ENCODE measurements at regions not wholly inside any gene's neighbourhood (a gene's known extent, or its start where the extent isn't known, plus 50 kb on each side); places are given as distances from the start of the nearest gene placed in this dataset.
"Not testable (repeated sequence)": the region's sequence is repeated elsewhere in the genome, so short reads cannot be mapped to it uniquely, and the experiment has no call there.

DNA sequence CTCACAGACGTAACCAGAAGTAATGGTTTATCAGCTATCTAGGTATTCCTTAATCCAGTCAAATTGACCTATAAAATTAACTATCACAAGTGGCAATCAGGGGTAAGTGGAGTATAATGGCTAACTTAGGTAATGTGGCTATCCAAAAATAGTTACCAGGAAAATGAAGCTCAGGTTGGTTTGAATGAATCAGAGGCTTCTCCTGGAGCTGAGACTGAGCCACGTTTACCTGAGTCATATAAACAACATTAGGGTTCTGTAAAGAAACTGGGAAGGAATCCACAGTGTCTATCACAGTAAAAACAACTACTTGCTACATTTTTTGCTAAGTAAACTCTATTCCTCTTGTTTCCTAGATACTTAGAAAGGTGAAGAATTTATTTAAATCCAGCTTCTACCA, 236.0 kb upstream of the SPHKAP start:
- no peak for DNase-seq (ENCODE audit: low spot score)

GRCh38 chr2:228410061-228410460, 228.6 kb upstream of the SPHKAP start:
- no peak for DNase-seq (ENCODE audit: low spot score)

- DNase-seq (ENCODE audit: low spot score): no peak
Measured at GRCh38 chr2:228409493-228409892, 228.0 kb upstream of the SPHKAP start.

- no peak for DNase-seq (ENCODE audit: low spot score)
Measured at GRCh38 chr2:228408529-228409227, 227.2 kb upstream of the SPHKAP start.

- no peak for DNase-seq (ENCODE audit: low spot score)
Measured at GRCh38 chr2:228407821-228408220, 226.3 kb upstream of the SPHKAP start.

DNA sequence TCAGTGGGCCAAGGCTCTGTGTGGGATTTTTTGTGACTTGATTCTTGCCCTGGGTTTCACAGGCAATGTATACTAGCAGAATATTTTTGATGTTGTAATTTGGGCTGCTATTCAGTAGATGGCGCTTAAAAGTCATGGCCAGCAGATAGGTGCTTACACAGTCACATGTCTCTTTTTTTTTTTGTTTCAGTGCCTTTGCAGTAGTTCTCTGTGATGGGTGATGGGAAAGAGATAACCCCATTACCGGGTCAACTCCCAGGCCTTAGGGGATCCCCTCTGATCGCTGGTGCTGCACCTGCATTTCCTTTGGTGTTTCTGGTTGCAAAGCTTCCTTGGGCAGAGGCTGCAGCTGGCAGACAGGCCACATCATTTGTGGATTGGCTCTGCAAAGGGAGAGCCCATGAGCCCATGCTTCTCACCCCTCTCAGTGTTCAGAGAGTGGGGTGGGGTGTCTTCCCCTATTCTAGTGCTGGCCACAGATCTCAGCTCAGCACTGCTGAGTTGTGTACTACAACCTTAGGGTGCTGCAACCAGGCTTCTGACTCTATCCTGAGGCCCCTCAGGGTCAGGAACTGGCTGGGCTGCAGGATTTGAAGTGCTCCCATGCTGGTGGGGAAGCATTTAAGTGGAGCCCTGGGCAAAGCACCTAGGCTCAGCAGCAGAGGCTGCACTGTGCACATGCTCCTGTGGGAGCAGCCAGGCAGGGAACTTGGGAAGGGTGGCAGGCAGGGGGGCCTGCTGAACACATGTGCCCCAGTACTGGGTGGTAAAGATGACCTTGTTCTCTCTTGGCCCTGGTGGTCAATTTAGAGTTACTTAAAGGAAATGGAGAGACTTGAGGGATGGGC, 219.8 kb upstream of the SPHKAP start:
- DNase-seq (ENCODE audit: low spot score): no peak

DNA sequence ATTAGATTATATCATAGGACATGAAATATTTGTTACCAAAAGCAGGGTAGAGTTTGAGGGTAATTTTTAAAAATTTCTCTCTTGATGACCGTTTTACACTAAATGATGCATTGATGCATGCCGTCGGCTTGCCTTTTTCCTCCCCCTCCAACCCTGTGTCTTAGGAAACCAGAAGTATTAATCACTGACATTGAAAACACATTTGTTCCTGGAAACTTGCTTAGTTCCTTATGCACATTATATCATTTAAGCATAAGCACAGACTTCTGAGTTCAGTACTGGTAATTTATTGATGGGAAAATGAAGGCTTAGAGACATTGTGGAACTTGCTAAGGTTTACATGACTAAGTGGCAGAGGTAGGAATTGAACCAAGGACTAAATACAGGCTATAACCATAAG, 206.3 kb upstream of the SPHKAP start:
- DNase-seq (ENCODE audit: low spot score): no peak

GRCh38 chr2:228378696-228379425, 197.4 kb upstream of the SPHKAP start:
- no peak for DNase-seq (ENCODE audit: low spot score)

DNA sequence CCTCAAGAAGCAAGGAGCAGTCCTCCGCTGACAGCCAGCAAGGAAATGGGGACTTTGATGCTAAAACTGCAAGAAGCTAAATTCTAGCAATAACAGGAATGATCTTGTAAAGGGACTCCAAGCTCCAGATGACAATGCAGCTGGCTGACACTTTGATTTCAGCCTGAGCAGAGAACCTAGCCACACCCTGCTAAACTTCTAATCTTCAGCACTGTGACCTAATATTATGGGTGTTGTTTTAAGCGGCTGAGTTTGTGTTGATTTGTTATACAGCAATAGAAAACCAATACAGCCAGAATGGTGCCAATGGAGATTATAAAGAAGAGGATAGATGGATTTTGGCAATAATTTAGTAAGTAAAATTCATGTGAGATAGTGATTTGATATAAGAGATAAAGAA, 196.7 kb upstream of the SPHKAP start:
- no peak for DNase-seq (ENCODE audit: low spot score)

DNA sequence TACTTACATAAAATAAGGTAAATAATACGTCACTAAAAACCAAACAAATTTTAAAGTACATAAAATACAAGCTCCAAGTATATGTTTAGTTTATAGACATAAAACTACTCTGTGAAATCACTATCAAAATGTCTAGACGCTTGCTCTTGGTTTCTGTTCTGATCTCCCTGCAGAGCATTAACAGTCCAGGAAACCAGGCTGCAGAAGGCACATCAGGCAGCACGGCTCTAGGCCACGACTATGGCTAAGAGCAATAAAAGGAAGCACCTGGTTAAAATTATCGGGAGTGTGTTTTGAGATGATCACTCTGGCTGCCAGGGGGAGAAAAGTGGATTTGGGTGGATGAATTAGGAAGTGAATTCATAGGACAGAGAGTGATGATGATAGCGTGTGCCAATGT, 196.0 kb upstream of the SPHKAP start:
- DNase-seq (ENCODE audit: low spot score): no peak

DNA sequence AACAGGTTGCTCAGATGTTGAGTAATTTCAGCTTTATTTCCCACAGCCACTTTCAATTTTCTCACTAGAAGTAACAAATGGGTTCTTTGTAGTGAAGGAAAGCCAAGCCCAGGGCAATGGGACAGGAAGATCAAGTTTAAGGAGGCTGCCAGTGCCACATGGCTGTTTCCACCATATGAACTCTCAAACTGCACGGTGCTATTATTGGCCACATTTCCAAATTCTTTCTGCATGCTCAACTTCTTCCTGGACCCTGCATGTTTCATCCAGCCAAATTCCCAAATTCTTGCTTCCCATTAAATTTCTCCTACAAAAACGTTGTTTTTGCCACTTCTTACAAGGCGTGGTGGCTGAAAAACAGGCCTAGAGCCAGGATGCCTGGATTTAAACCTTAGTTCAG, 193.3 kb upstream of the SPHKAP start:
- no peak for DNase-seq (ENCODE audit: low spot score)

- no peak for DNase-seq (ENCODE audit: low spot score)
Measured at GRCh38 chr2:228373191-228373590, 191.7 kb upstream of the SPHKAP start.

GRCh38 chr2:228372212-228372611, 190.7 kb upstream of the SPHKAP start:
- DNase-seq (ENCODE audit: low spot score): no peak

DNA sequence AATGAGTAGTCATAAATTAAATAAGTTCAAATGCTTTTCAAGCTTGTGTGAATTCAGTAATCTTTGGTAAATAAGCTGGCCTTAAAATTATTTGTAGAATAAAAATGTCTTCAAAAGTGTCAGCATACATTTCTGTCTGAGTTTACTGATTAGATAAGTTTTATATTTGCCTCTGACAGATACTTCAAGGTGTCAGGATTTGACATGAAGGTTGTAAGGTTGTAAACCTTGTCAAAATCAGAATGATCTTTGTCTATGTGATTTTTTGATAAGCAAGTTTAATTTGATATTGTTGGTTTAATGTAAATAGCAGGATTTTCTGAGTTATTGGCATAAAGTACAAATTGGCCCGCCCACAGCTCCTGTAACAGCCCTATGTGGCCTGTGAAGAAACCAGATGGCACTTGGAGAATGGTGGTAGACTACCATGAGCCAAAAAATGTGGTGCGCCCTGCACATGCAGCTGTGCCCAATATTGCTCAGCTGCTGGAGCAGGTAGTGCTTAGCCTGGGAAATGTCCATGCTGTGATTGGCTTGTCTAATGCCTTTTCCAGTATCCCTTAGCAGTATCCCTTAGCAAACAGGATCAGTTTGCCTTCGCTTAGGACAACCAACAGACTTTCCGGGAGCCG, 188.0 kb upstream of the SPHKAP start:
- DNase-seq (ENCODE audit: low spot score): no peak

- DNase-seq (ENCODE audit: low spot score): no peak
Measured at GRCh38 chr2:228367356-228367755, 185.9 kb upstream of the SPHKAP start.

GRCh38 chr2:228359473-228359872, 178.0 kb upstream of the SPHKAP start:
- DNase-seq (ENCODE audit: low spot score): no peak

GRCh38 chr2:228355897-228356296, 174.4 kb upstream of the SPHKAP start:
- no peak for DNase-seq (ENCODE audit: low spot score)

- DNase-seq (ENCODE audit: low spot score): not testable (repeated sequence)
Measured at GRCh38 chr2:228352980-228353379, 171.5 kb upstream of the SPHKAP start.

- no peak for DNase-seq (ENCODE audit: low spot score)
Measured at GRCh38 chr2:228352048-228352447, 170.6 kb upstream of the SPHKAP start.

GRCh38 chr2:228348516-228349064, 167.1 kb upstream of the SPHKAP start:
- no peak for DNase-seq (ENCODE audit: low spot score)

DNA sequence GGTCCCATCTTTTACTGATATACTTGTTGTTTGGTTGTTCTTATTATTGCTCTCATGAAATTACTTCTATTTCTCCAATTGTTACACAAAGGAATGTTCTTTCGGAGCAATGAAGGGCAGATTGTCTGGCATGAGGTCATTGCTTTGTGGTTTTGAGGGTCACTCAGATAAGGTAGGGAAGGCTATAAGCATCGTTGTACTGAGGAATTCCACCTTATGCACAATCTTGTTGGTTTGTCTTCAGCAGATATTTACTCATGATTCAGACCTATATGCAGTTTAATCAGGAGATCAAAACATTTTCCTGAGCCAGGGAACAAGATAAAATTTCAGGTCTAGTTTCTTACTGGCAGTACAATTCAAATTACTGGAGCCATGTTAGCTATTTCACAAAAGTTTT, 163.0 kb upstream of the SPHKAP start:
- no peak for DNase-seq (ENCODE audit: low spot score)

- no peak for DNase-seq (ENCODE audit: low spot score)
Measured at GRCh38 chr2:228339525-228339924, 158.0 kb upstream of the SPHKAP start.
